Epithelial cell of esophagus (primary cell): ENCODE measurements at regions not wholly inside any gene's neighbourhood (a gene's known extent, or its start where the extent isn't known, plus 50 kb on each side); places are given as distances from the start of the nearest gene placed in this dataset.

Experiments
- DNase-seq: peaks from one replicate; pipeline ENCODE4 v3.0.0; 2010; ENCODE audit warnings: low read depth
- H3K4me3 ChIP-seq: 2 replicates; pipeline ENCODE4 v1.5.1; 2011; ENCODE audit warnings: mild to moderate bottlenecking, low read length, control low read depth
- CTCF ChIP-seq: IDR thresholded peaks from 2 replicates; pipeline ENCODE4 v1.5.1; 2011; ENCODE audit warnings: low read depth, mild to moderate bottlenecking, low read length, control low read depth, inconsistent platforms; ENCODE audit not compliant: insufficient read depth; ENCODE audit errors: missing control alignments

- H3K4me3 ChIP-seq, result no peak overlapping the region
- no peak for DNase-seq
- TF ChIP-seq CTCF, result no peak
Measured at GRCh38 chr5:2288968-2289367, 406.2 kb upstream of the IRX4 start.

- no peak overlapping the region for H3K4me3 ChIP-seq
- no peak for DNase-seq
- TF ChIP-seq CTCF, result no peak
Measured at GRCh38 chr5:2288466-2288865, 405.7 kb upstream of the IRX4 start.

- no peak overlapping the region for H3K4me3 ChIP-seq
- no peak for TF ChIP-seq CTCF
- DNase-seq, result no peak
Measured at GRCh38 chr5:2286250-2286649, 403.5 kb upstream of the IRX4 start.

- no peak for DNase-seq
- no peak for TF ChIP-seq CTCF
- no peak overlapping the region for H3K4me3 ChIP-seq
Measured at GRCh38 chr5:2284678-2285077, 402.0 kb upstream of the IRX4 start.

GRCh38 chr5:2283481-2284045 is 400.8 kb upstream of the IRX4 start:
- H3K4me3 ChIP-seq, result no peak overlapping the region
- no peak for TF ChIP-seq CTCF
- DNase-seq, result no peak

- DNase-seq, result no peak
- no peak for TF ChIP-seq CTCF
- H3K4me3 ChIP-seq, result no peak overlapping the region
Measured at GRCh38 chr5:2282893-2283292, 400.2 kb upstream of the IRX4 start.

GRCh38 chr5:2282034-2282690 is 399.4 kb upstream of the IRX4 start:
- no peak for DNase-seq
- H3K4me3 ChIP-seq, result no peak overlapping the region
- TF ChIP-seq CTCF, result no peak
